ENCODE measurements at regions not wholly inside any gene's neighbourhood (a gene's known extent, or its start where the extent isn't known, plus 50 kb on each side); places are given as distances from the start of the nearest gene placed in this dataset.
"Not testable (repeated sequence)": the region's sequence is repeated elsewhere in the genome, so short reads cannot be mapped to it uniquely, and the experiment has no call there.

DNA sequence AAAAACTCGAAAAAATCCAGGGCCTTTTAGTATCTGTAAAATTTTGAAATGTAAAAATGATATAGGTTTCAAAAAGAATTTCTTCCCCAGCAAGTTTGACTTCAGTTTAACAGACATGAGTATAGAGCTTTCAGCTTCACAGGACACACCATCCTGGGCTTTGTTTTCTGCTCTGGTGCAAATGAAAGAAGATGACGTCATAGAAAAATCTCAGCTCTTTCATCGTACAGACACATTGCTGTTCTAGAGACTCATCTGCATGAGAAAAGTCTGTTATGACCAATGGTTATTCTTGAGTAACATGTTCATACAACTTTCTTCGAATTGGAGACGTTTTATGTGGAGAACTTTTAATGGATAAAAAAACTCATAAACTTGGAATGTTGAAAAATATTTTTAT, 111.7 kb upstream of the DYNAP start:
- ChIA-PET POLR2A (ENCODE audit: unreplicated experiment) (no interaction called here), CTCF (no interaction called here)
- Histone ChIP-seq H3K4me2 (ENCODE audit: low read length) (no peak overlapping the region), H3K27ac (ENCODE audit: low read length) (no peak overlapping the region), H4K20me1 (ENCODE audit: low read length) (no peaks in the 10 kb centered on the region), H3K4me1 (ENCODE audit: insufficient read depth, low read length) (no peaks in the 10 kb centered on the region), H2AFZ (ENCODE audit: low read length) (no peak overlapping the region), H3K36me3 (ENCODE audit: low read depth, low read length) (no peaks in the 10 kb centered on the region), H3K9me3 (ENCODE audit: low read length) (no peaks in the 10 kb centered on the region), H3K79me2 (ENCODE audit: low read length) (no peaks in the 10 kb centered on the region), H3K27me3 (ENCODE audit: low read length) (peaks cover 28% of the 10 kb centered on the region; the same call in 1 of the 2 replicates), H3K4me3 (ENCODE audit: low read length) (no peak overlapping the region), H3K9me2 (replicated peaks; ENCODE audit: low read length) (no peaks in the 10 kb centered on the region), H3F3A (ENCODE audit: low read length, unreplicated experiment) (no peaks in the 10 kb centered on the region), H3K9ac (ENCODE audit: low read length) (no peak overlapping the region)
- intact Hi-C loops (cut with micrococcal nuclease), result no loop called here
- BruUV-seq (replicated peaks), result no TSS peak
- DNase-seq, result no peak
- ATAC-seq, result no peak
- TF ChIP-seq, protein P1, sequence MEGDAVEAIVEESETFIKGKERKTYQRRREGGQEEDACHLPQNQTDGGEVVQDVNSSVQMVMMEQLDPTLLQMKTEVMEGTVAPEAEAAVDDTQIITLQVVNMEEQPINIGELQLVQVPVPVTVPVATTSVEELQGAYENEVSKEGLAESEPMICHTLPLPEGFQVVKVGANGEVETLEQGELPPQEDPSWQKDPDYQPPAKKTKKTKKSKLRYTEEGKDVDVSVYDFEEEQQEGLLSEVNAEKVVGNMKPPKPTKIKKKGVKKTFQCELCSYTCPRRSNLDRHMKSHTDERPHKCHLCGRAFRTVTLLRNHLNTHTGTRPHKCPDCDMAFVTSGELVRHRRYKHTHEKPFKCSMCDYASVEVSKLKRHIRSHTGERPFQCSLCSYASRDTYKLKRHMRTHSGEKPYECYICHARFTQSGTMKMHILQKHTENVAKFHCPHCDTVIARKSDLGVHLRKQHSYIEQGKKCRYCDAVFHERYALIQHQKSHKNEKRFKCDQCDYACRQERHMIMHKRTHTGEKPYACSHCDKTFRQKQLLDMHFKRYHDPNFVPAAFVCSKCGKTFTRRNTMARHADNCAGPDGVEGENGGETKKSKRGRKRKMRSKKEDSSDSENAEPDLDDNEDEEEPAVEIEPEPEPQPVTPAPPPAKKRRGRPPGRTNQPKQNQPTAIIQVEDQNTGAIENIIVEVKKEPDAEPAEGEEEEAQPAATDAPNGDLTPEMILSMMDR (conservative IDR thresholded peaks at IDR 0.05; ENCODE audit: low read depth, low read length), result no peak
- TF ChIP-seq EZH2phosphoT487 (IDR thresholded peaks at IDR 0.05; ENCODE audit: borderline replicate concordance, low read length) (no peak), EZH2 (IDR thresholded peaks at IDR 0.05; ENCODE audit: low read length, unreplicated experiment) (no peak)

DNA sequence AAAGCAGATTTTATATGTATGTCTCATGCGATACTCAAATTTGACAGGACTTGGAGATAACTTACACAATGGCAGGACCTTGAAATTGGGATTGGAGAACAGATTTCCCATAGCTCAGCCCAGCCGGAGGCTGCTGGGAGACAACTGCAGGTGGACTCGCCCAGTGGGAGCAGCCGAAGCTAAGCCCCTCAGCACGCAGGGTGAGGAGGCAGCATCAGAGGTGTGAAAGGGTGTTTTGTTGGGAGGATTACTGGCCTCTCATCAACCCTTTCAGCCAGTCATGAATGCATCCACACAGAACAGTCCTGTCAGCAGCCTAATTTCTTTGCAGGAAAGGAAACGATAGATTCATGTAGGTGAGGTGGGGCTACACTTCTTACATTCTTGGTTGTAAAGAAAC, 110.4 kb upstream of the DYNAP start:
- H3K9ac ChIP-seq (ENCODE audit: low read length), result no peak overlapping the region
- no peaks in the 10 kb centered on the region for H3K9me3 ChIP-seq (ENCODE audit: low read length)
- no TSS peak for BruUV-seq (replicated peaks)
- no peaks in the 10 kb centered on the region for H3K4me1 ChIP-seq (ENCODE audit: insufficient read depth, low read length)
- H3K27me3 ChIP-seq (ENCODE audit: low read length), result peaks cover 41% of the 10 kb centered on the region
- no peak overlapping the region for H3K4me2 ChIP-seq (ENCODE audit: low read length)
- H3F3A ChIP-seq (ENCODE audit: low read length, unreplicated experiment), result no peaks in the 10 kb centered on the region
- no peak for TF ChIP-seq EZH2phosphoT487 (IDR thresholded peaks at IDR 0.05; ENCODE audit: borderline replicate concordance, low read length)
- TF ChIP-seq, protein P1 (conservative IDR thresholded peaks at IDR 0.05; ENCODE audit: low read depth, low read length), result no peak
- no peak for TF ChIP-seq EZH2 (IDR thresholded peaks at IDR 0.05; ENCODE audit: low read length, unreplicated experiment)
- ATAC-seq (no peak), DNase-seq (no peak)
- H4K20me1 ChIP-seq (ENCODE audit: low read length), result no peaks in the 10 kb centered on the region
- intact Hi-C loops (cut with micrococcal nuclease), result no loop called here
- no peak overlapping the region for H3K27ac ChIP-seq (ENCODE audit: low read length)
- POLR2A ChIA-PET (ENCODE audit: unreplicated experiment), result no interaction called here
- no peaks in the 10 kb centered on the region for H3K9me2 ChIP-seq (replicated peaks; ENCODE audit: low read length)
- H3K36me3 ChIP-seq (ENCODE audit: low read depth, low read length), result no peaks in the 10 kb centered on the region
- CTCF ChIA-PET, result no interaction called here
- H3K4me3 ChIP-seq (ENCODE audit: low read length), result no peak overlapping the region
- H3K79me2 ChIP-seq (ENCODE audit: low read length), result no peaks in the 10 kb centered on the region
- H2AFZ ChIP-seq (ENCODE audit: low read length), result no peak overlapping the region

DNA sequence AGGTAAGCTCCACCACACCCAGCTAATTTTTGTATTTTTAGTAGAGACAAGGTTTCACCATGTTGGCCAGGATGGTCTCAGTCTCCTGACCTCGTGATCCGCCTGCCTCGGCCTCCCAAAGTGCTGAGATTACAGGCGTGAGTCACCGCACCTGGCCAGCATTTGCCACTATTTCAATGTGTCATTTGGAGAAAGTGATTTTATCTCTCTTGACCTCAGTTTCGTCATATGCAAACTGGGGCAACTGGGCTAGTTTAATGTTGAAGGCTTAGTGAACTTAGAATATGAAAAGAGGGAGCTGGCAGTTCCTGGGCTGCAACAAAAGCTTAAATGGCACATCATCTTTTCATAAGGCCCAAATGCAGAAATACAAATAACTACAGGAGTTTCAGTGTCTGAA, 88.6 kb upstream of the DYNAP start:
- intact Hi-C loops (cut with micrococcal nuclease); POLR2A ChIA-PET (ENCODE audit: unreplicated experiment); H3K4me3 ChIP-seq (ENCODE audit: low read length); H3K79me2 ChIP-seq (ENCODE audit: low read length); H3K9ac ChIP-seq (ENCODE audit: low read length); H4K20me1 ChIP-seq (ENCODE audit: low read length); H2AFZ ChIP-seq (ENCODE audit: low read length); H3K27me3 ChIP-seq (ENCODE audit: low read length); ATAC-seq; H3K9me2 ChIP-seq (replicated peaks; ENCODE audit: low read length); H3K36me3 ChIP-seq (ENCODE audit: low read depth, low read length); H3K4me1 ChIP-seq (ENCODE audit: insufficient read depth, low read length); H3K4me2 ChIP-seq (ENCODE audit: low read length); H3F3A ChIP-seq (ENCODE audit: low read length, unreplicated experiment); BruUV-seq (replicated peaks); H3K9me3 ChIP-seq (ENCODE audit: low read length): not testable (repeated sequence)
- CTCF ChIA-PET, result interaction anchor here (1.0 kb wide), 1 partner anchor 170 kb away, joined by 5 read pairs; no protein-coding TSS in a partner anchor
- 0 out of 2 replicates have a peak overlapping the region, but pooled peaks have one; percentile 21 for H3K27ac ChIP-seq (ENCODE audit: low read length)
- peak; percentile 51 for DNase-seq

All from PC-3 (cell line).